ENCODE measurements at regions not wholly inside any gene's neighbourhood (a gene's known extent, or its start where the extent isn't known, plus 50 kb on each side); places are given as distances from the start of the nearest gene placed in this dataset.

- no peak for DNase-seq
Observed at GRCh38 chr9:28770827-28771226, 1197.5 kb upstream of the C9orf72 start.

- no peak for DNase-seq
Observed at GRCh38 chr9:28774433-28775235, 1201.4 kb upstream of the C9orf72 start.

- DNase-seq: no peak
Observed at GRCh38 chr9:28779243-28779642, 1206.0 kb upstream of the C9orf72 start.

GRCh38 chr9:28781481-28781880, 1208.2 kb upstream of the C9orf72 start:
- no peak for DNase-seq

- no peak for DNase-seq
Observed at GRCh38 chr9:28782630-28783029, 1209.3 kb upstream of the C9orf72 start.

DNA sequence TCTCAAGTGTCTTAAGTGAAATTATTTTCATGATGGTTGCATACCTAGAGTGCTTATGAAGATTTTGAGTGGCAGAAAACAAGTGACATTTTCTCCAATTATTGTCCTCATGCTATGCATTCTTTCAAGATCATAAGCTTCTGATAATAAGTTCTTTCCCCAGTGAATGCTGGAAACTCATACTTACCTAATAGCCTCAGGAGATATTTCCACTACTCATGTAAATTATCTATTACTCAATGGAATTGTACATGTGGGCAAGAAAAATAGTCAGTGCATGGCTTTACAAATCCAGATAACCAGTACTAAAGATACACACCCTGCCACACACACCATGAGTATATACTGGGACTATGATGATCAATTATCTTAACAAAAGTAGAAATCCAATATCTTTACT, 1219.4 kb upstream of the C9orf72 start:
- DNase-seq: no peak

- DNase-seq: no peak
Observed at GRCh38 chr9:28799876-28800275, 1226.6 kb upstream of the C9orf72 start.

GRCh38 chr9:28801144-28801799, 1228.0 kb upstream of the C9orf72 start:
- no peak for DNase-seq

GRCh38 chr9:28805197-28805596, 1231.9 kb upstream of the C9orf72 start:
- DNase-seq: no peak

GRCh38 chr9:28808042-28808441, 1234.8 kb upstream of the C9orf72 start:
- no peak for DNase-seq

- DNase-seq: no peak
Observed at GRCh38 chr9:28810388-28811075, 1237.3 kb upstream of the C9orf72 start.

DNA sequence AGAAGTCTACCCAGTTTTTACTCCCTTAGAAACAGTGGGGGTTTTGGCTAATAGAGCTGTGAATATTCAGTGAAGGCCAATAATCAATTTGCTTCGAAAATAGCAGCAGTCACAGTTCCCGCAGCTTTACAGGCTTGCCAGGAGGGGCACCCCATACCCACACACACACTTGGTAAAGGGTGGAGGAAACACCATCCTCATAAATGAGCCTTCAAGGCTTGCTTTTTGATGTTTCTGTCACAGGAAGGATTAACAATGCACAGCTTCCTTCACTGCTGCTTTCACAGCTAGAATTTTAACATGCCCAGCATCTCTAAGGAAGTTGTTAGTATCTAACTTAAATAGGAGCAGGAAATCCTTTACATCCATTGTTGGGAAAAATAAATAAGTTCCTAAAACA, 1247.5 kb upstream of the C9orf72 start:
- DNase-seq: no peak

DNA sequence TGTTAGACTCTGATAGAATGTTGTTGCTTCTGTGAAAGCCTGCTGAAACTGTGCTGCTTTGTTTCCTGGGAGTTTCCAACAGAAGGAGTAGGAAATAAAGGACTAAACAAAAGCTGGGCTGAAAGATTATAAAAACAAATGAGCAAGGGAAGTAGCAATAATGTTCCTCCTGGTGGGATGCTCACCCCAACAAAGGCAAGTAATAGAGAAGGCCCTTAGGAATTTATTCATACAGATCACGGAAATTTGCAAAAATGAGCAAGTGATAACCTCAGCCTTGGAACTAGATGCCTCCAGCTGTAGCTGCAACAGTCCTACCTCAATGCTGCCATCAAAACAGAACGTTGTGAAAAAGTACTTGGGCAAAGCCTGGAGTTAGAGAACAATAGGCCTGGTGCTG, 1248.0 kb upstream of the C9orf72 start:
- DNase-seq: no peak

GRCh38 chr9:28824432-28824963, 1251.2 kb upstream of the C9orf72 start:
- DNase-seq: no peak

DNA sequence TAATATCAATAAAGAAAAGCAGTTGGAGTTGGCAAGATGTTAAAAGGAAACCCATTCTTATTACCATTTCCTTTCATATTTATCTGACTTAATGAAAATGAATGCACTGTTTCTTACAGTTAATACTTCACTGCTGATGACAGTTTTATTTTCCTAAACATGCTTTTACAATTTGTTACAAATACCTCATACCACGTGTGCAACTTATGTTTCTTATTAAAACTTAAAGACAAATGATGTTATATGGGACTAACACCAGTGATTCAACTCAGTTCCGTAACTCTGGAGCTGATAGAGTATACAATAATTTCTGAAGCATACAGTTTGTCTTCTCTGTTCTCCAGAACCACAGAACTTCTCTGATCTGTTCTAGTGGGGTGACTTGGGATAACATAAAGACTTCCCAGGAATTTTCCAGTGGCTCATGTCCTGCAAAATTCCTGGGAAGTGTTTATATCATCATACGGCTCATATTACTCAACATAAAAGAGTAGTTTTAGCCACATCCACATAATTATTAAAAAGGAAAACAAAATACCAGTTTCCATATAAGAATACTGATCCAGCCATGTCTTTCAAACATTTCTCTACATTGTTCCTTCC, 1259.0 kb upstream of the C9orf72 start:
- no peak for DNase-seq

DNA sequence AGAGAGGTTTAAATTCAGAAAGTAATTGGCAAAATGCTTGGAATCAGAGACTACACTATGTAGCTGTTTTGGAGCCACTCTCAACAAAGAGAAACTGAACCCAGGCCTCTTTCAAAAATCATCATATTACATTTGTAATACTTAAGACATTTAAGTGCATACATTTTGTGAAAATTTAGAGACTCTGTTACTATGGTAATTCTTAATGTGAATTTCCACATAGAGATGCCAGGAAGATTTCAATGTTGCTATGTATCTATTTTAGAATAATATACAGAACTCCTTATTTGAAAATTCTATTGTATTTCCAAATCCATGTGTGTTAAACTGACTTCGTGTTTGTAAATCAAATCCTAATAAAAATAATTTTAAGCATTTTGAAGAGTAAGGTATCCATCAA, 1260.9 kb upstream of the C9orf72 start:
- DNase-seq: no peak

- DNase-seq: no peak
Observed at GRCh38 chr9:28839778-28840430, 1266.6 kb upstream of the C9orf72 start.

- DNase-seq: no peak
Observed at GRCh38 chr9:28841775-28842174, 1268.5 kb upstream of the C9orf72 start.

GRCh38 chr9:28847331-28847730, 1274.0 kb upstream of the C9orf72 start:
- no peak for DNase-seq

DNA sequence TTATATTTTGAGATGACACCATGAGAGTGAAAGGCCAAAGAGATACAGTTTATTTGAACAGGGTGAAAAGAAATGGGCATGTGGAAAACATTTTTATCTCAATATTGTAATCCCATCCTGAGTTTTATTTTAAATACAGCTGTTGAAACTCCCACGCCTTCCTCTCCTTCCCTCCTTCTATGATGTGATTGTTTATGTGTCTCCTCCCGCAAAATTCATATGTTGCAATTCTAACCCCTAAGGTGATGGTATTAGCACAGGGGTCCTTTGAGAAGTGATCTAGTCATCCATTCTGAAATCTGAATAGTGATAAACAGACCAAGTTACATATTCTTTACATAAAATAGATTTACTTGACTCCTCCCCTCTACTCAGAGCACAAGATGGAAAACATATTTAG, 1275.4 kb upstream of the C9orf72 start:
- no peak for DNase-seq

DNA sequence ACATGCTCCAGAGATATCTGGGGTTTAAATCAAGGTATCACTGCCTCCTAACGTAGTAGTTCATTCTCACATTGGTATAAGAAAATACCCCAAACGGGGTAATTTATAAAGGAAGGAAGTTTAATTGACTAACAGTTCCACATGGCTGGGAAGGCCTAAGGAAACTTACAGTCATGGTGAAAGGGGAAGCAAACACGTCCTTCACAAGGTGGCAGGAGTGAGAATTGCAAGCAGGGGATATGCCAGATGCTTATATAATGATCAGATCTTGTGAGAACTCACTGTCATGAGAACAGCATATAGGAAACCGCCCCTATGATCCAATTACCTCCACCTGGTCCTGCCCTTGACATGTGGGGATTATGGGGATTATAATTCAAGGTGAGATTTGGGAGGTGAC, 1280.2 kb upstream of the C9orf72 start:
- DNase-seq: no peak

DNA sequence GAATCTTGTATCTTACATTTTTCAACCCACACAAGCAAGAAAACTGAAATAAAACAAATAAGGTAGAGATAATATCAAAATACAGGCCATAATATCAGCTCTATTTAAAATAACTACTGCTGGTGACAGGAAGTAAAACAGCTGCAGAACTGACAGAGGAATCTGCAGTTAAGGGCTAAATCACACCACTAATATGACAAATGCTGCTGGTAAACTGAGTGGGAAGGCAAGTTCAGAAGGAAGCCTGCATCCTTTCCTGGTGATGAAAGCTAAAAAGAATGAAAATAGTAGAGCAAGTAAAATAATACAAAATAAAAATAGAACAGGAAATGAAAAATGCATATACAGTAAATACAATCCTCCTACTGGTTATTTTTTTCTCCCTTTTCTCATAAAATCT, 1293.7 kb upstream of the C9orf72 start:
- no peak for DNase-seq
